Glomerular visceral epithelial cell (primary cell): ENCODE measurements at regions not wholly inside any gene's neighbourhood (a gene's known extent, or its start where the extent isn't known, plus 50 kb on each side); places are given as distances from the start of the nearest gene placed in this dataset.
"Not testable (repeated sequence)": the region's sequence is repeated elsewhere in the genome, so short reads cannot be mapped to it uniquely, and the experiment has no call there.

Experiments
- DNase-seq: peaks from one replicate; pipeline ENCODE4 v3.0.0-alpha.2; 2016; ENCODE audit errors: extremely low spot score

DNA sequence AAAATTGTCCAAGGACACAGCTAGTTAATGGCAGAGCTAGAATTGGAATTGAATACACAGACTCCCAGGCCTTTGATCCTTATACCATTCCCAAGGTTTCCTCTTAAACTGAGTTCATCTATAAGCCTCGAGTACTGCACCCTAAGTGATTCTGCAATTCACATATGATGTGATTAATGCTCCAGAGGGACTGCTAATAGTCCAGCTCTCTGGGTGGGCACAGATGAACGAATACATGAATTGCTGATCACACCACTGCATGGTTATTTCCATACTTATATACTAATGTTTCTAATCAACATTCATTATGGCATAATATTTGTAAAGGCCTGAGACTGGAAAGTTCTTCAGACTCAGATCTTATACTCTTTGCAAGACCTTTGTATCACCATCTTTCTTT lies 101.8 kb downstream of the NUFIP1 start:
- no peak for DNase-seq

DNA sequence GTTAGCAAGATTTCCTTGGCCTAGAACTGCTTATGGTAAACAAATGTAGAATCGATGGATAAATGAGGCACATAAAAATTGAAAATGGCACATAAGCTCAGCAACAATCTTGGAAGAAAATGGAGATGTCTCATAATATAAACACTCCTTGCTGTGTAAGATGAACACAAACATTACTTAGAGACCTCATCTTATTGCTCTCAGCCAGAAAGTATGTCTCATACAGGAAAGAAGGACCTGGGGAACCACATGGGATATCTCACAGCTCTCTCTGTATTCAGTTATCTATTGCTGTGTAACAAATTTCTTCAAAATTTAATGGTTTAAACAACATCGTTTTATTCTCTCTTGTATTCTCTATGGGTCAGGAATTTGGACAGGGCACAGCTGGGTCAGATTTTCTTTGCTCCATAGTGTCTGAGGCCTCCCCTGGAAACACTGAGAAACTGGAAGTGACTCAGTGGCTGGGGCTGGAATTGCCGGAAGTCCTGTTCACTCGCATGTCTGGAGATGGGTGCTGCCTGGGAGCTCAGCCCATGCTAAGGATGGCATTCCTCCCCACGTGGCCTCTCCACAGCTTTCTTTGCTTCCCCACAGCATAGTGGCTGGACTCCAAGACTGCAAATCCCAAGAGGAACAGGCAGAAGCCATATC lies 105.1 kb downstream of the NUFIP1 start:
- peak; percentile 65 for DNase-seq

DNA sequence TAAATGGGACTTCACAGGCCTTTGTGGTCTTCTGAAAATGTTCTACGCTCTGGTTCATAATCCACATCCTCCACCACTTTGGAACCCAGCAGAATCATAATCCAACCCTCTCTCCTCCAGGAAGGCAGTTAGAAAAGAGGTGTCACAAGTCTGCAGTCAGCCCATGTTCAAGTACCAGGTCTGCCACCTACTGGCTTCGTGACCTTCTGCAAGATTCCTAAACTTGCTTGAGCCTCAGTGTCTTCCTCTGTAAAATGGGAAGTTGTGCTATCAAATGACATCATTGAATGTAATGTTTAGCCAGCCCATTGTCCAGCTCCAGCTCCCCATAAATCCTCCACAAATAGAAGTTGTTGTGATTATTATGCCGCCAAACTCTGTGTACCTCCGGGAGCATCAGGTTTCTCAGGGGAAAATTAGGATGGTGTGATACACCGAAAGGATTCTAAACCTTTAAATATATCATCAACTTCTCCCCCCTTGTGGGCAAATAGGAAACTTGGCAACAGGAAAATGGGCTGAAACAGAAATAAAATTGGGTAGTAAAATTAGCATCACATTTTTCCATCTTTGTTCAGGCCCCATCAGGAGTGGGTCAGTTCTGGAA lies 109.7 kb downstream of the NUFIP1 start:
- DNase-seq = peak; percentile 34

DNA sequence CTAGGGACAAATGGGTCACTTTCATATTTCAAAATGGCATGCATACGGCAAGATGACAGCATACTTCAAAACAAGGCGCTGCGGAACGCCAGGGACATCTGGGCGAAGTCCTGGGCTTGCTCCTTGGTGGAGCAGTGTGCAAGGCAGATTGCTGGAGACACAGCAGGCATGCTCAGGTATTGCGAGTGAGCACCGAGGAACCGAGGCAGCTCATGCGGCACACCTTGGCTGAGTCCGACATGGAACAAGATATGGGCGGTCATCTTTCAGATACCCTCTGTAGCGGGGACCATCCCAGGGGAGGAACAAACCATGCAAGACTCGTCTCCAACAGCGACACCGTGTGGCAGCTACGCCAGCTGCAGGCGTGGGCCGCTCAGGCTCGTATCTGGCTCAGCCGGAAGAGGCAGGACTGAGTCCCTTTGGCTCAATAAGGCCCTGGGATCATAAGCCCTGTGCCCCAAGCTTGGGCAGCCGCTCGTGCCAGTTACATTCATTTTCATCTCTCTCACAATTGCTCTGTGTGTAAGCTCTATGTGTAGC lies 112.4 kb downstream of the NUFIP1 start:
- no peak for DNase-seq

DNA sequence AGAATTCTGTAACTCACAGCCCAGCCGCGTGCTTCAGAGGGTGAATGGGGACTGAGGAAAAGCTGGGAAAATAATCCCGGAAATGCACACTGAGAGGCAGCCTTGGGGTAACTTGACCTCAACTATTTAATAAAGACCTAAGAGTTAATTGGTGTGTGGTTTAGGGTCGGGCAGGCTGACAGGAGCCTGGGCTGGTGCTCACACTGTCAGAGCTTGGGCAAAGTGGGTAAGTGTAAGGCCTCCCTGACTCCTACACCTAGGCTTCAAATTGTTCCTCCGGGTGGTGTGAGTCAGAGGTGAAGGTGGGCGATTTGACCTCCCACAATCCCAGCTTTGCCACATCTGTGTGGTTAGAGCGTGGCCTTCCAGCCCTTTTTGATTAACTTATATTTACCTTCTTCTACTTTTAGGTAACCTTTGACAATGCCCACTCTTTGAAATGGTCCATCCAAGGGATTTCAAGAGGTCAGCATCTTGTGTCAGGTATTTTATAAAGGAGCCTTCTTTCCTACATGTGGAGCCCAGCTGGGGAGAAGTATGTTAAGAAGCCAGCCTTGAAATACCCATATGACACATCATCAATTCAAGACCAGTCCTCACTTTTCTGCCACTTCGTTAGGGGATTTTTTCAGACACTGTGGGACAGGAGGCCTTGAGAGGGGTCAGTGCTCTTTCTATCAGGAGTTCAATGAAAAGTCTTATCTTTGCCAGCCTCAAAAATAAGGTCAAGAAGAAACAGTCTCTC lies 114.2 kb downstream of the NUFIP1 start:
- peak; percentile 36 for DNase-seq

DNA sequence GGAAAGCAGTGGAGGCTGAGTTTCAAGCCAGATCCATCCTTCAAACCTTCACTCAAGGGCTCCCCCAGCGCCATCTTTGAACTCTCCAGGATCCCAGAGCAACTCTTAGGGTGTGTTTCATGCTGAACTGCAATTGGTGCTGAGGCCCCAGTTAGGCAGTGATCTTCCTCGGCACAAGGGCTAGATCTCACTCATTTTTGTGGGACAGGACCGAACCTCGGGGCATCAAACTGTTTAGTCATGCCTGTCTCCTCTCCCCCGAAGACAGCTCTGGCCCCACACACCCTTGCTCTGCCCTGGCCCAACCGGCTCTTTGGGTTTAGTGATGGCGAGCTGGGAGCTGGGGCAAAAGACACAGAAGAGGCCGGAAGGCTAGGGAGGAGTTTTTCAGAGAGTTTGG lies 115.1 kb downstream of the NUFIP1 start:
- DNase-seq = no peak

DNA sequence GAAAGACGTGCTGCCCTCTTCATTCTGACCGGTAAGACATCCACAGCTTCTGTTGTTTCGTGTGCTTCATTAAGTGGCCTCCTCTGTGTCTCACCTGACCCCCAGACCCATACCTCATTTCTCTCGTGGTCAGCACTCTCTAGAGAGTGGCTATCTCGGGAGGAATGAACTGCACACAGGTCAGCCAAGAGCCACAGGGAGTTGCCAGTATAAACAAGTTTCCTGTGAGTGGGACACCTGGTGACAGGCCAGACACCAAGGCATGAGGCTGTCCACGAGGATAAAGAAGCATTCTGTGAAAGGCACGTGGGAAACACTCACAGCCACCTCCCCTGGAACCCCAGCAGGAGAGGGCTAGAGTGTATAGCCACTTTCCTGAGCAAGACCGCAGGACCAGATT lies 115.8 kb downstream of the NUFIP1 start:
- DNase-seq = no peak

DNA sequence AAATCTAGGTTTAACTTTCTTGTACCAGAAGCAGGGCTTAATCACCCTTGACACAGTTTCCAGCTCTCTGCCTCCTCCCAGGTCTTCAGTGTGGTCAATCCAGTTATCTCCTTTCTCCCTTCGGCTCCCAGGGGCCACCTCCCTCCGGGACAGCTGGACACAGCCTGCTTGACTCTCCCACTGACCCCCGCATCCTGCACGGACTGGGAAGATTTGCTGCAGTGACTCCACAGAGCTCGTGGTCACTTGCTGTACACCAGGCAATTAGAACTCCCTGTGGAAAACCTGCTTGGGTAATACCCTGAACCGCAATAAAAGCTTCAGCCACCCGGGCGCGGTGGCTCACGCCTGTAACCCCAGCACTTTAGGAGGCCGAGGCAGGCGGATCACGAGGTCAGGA lies 116.5 kb downstream of the NUFIP1 start:
- DNase-seq = no peak

DNA sequence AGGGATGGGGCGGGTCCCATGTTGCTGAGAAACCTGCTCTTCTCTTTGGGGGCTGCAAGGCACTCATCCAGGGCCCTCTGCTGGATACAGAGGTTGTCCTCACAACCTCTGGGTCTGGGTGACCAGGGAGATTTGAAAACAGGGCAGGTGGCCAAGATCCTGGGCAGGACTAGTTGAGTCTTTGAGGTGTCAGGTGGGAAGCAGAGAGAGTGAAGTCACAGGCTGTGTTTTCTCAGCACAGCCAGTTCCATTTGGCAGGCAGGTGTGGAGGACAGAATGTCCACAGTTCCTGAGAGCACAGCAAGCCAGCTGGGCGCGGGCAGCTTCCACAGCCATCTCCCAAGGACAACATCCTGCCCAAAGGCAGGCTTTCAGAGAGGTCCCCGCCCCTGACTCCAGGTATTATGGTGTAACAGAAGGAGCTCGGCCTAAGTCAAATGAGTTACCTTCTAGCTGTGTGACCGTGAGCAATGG lies 118.8 kb downstream of the NUFIP1 start:
- no peak for DNase-seq

DNA sequence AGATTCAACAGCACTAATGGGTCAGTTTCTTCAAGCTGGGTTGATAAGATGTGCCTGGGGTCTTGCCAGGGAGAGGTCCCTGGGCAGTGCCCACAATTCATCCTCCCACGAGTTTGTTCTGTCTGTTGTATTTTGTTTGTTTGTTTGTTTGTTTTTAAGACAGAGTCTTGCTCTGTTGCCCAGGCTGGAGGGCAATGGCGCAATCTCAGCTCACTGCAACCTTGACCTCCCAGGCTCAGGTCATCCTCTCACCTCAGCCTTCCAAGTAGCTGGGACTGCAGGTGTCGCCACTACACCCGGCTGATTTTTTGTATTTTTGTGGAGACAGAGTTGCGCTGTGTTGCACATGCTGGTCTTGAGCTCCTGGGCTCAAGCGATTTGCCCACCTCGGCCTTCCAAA lies 120.1 kb downstream of the NUFIP1 start:
- DNase-seq = no peak

DNA sequence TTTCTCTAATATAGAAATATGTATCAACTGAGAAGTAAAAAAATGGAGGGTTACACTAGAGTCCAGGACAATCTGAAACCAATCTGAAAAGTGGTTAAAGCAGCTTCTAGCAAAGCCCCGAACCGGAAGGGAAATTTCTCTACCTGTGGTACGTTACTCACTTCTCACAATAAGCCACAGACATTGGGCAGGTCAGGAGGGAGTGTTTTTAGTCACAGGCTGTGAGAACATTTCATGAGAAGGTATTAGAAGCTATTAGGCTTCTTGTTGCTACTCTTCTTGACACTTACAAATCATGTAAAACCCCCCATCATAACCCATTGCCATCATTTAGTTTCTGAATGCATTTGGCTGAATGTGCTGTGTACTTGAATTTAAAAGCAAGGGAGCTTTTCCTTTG lies 120.9 kb downstream of the NUFIP1 start:
- no peak for DNase-seq

DNA sequence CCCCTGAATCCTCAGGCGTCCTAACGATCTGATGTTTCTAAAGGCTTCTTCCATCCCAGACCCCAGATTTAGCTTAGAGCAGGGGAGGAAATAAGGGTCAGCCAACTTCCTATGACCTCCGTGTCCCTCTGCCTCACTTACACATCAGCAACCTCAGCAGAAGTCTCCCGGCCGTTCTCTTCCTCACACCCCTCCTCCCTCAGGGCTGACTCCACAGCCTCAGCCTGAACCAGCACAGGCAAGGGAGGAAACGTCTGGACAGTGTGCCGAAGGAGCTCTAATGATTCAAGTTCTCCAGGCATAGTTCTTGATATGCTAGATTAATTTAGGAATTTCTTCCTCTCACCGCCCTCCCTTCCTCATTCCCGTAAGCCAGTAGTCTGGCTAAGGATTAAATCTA lies 121.4 kb downstream of the NUFIP1 start:
- no peak for DNase-seq

DNA sequence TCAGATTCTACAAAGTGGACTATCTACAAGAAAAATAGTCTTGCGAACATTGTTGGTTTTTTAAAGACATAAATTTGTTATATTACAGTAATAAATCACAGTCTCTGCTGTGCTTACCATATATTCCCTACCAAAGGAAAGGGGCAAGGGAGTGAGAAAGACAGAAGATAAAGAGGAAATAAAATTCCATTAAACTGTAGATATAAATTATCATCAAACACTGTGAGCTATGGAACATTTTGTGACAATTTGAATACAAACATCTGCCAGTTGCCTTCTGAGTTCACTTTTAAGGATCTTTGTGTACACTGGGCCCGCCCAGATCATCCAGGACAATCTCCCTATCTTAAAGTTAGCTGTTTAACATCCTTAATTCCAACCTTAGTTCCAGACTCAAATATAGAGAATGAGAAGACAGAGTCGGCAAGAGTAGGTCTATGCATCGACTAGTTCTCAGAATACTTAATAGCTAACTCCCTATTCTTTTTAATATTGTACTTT lies 122.8 kb downstream of the NUFIP1 start:
- DNase-seq = no peak

DNA sequence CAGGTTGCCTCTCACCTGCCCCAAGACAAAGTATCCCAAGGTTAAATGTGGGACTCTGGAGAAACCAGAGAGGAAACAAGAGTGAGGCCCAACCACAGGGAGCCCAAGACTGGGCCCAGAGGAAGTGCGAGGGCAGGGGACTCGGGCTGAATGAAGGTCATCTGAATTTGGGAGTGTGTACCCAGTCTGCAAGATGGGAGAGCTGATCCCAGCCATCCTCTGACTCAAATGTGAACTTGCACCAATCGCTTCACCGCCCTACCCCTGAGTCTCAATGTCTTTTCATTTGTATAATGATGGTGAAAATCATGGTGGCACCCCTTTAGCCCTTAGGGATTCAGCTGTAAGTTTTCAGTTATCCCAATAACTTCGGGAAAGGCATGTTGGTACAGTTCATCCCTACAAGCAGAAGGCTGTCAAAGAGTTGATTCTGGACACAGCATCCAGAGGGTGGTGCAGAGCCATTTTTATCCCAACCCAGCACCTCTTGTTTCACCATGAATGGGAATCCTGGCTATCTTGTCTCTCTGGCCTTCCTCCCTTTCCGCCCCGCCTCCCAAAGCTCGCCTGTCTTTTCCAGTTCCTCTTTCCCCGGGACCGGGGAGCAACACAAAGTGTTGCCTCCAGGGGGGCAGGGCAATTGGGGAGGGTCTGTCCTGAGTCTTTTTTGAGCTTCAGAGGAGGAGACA lies 123.4 kb downstream of the NUFIP1 start:
- no peak for DNase-seq

DNA sequence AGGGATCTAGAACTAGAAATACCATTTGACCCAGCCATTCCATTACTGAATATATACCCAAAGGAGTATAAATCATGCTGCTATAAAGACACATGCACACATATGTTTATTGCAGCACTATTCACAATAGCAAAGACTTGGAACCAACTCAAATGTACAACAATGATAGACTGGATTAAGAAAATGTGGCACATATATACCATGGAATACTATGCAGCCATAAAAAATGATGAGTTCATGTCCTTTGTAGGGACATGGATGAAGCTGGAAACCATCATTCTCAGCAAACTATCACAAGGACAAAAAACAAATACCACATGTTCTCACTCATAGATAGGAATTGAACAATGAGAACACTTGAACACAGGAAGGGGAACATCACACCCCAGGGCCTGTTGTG lies 125.6 kb downstream of the NUFIP1 start:
- DNase-seq = not testable (repeated sequence)

DNA sequence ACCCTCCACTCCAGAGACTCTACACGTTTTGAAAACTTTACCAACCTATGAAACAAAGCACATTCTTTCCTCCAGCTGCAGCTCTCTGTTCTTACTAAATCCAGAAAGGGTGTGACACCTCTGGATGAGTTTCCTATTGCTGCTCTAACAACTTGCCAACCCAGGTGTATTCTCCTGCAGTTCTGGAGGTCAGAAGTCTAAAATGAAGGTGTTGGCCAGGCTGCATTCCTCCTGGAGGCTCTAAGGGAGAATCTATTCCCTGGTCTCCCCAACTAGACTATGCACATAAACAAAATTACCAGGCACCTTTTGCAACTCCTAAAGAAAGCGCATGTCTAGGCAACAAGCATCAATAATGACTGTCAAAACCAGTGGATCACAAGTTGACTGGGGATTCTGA lies 128.8 kb downstream of the NUFIP1 start:
- DNase-seq = no peak

DNA sequence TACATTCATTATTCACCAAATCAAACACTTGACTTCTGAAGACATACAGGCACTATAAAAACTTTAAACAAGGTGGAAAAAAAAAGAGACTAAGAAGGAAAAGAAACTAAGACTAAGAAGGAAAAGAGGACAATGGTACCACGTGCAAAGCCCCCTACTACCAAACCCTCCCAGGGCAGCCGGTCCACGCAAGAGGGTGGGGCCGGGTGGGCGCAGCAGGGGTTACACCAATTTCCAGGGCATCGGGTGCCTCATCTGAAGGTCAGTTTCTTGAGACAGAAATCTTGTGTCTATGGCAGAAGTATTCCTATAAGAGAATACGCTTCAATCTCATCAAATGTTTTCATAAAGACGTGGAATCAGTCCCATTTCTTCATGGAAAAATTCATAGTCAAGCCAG lies 131.5 kb downstream of the NUFIP1 start:
- no peak for DNase-seq

DNA sequence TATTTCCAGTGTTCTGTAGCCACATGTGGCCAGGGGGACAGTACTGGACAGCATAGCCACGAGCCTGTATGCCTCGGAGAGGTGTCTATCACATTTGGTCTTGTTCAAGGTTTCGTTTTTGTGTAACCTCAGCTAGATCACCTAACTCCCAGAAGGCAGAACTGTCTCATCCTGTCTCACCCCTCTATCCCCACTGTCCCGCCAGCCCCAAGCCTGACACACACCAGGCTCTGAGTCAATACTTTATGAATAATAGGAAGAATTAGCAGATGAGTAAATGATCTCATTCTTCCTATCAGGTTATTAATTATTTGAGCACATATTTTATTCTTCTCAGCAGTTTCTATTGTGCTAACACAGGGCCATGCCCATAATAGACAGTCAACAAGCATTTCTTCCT lies 132.2 kb downstream of the NUFIP1 start:
- no peak for DNase-seq

DNA sequence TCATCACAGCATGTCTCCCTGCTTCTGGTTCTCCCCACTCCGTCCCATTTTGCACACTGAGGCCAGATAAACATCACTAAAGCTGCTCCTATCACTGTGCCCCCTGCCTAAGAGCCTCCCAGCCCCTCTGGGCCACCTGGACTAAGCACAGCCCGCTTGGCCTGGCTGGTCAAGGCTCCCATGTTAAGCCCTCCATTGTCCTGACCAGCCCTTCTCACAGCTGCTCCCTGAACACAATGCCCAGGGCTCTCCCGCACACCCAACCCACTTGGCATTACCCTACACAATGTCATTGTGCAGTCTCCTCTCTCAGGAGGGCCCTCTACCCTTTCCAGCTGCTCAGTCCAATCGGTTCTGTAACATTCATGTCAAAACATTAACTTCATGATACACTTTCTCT lies 133.4 kb downstream of the NUFIP1 start:
- no peak for DNase-seq

DNA sequence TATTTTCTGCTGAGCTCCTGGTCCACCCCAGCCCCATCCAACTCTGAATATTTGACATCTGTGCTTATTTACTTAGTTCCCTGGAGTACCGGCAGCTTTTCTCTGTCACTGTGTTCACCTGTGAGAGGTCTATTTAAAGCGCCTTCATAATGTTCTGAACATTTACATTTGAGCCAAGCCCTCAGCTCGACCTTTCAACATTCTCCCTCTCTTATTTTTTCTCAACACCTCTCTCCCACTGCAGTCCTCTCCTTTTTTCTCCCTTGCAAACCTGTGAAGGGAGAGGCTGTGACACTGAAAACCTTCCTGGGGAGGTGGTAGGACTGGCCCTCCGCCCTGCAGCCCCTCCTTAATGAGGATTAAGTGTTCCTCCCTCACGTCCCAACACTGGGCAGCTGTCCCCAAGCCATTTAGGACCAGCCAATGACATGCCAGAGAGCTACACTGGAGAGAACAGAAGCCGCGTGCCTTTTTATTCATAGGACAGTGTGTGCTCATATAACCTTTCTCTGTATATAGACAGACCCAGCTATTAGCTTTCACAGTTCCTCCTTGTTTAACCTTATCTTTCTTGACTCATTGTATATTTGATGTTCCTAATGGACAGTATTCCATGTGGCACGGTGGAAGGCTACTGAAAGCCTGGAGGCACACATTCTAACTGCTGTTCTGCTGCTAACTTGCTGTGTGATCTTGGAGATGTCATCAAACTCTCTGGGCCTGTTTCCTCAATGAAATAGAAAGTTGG lies 134.8 kb downstream of the NUFIP1 start:
- DNase-seq = no peak

DNA sequence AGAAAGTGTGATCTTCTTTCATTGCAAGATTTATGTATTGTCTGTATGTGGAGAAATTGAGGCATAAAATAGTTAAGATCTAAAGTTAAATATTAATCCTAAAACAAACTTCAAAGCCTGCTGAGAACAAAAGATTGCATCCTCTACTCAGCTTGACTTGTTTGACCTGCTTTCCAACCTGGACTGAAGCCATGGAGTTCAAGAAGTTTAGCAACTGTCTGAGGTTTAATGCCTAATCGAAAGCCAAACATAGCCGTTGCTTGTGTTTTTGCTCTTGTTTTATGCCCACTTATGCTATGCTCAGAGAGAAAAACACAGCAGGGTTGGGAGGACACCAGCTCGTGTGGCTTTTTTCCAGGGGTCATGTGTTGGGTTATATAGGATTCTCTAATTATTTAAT lies 135.6 kb downstream of the NUFIP1 start:
- DNase-seq = peak; percentile 45
